ENCODE measurements at regions not wholly inside any gene's neighbourhood (a gene's known extent, or its start where the extent isn't known, plus 50 kb on each side); places are given as distances from the start of the nearest gene placed in this dataset.

GRCh38 chr6:78101387-78101786 lies 448.5 kb downstream of the MEI4 start:
- no peaks in the 10 kb centered on the region for H3K9me3 ChIP-seq (ENCODE audit: insufficient read depth, low read depth, low read length)
- no peaks in the 10 kb centered on the region for H3K27me3 ChIP-seq (ENCODE audit: insufficient read depth, low read length)
- H3K27ac ChIP-seq (ENCODE audit: low read length) = no peak overlapping the region
- no peaks in the 10 kb centered on the region for H3K4me1 ChIP-seq (ENCODE audit: insufficient read depth, low read length)
- H3K4me3 ChIP-seq (ENCODE audit: low read length) = no peak overlapping the region
- H3K36me3 ChIP-seq (ENCODE audit: insufficient read depth, low read depth, low read length) = no peaks in the 10 kb centered on the region
- H3K9ac ChIP-seq (ENCODE audit: low read depth, low read length) = no peak overlapping the region

GRCh38 chr6:78110641-78111040 lies 457.8 kb downstream of the MEI4 start:
- no peak overlapping the region for H3K4me3 ChIP-seq (ENCODE audit: low read length)
- H3K36me3 ChIP-seq (ENCODE audit: insufficient read depth, low read depth, low read length) = no peaks in the 10 kb centered on the region
- H3K9ac ChIP-seq (ENCODE audit: low read depth, low read length) = no peak overlapping the region
- H3K9me3 ChIP-seq (ENCODE audit: insufficient read depth, low read depth, low read length) = no peaks in the 10 kb centered on the region
- no peaks in the 10 kb centered on the region for H3K4me1 ChIP-seq (ENCODE audit: insufficient read depth, low read length)
- no peak overlapping the region for H3K27ac ChIP-seq (ENCODE audit: low read length)
- H3K27me3 ChIP-seq (ENCODE audit: insufficient read depth, low read length) = no peaks in the 10 kb centered on the region

GRCh38 chr6:78117966-78118365 lies 465.1 kb downstream of the MEI4 start:
- H3K27me3 ChIP-seq (ENCODE audit: insufficient read depth, low read length) = no peaks in the 10 kb centered on the region

GRCh38 chr6:78131521-78131920 lies 478.7 kb downstream of the MEI4 start:
- Histone ChIP-seq H3K9ac (ENCODE audit: low read depth, low read length) (no peak overlapping the region), H3K36me3 (ENCODE audit: insufficient read depth, low read depth, low read length) (no peaks in the 10 kb centered on the region), H3K27me3 (ENCODE audit: insufficient read depth, low read length) (no peaks in the 10 kb centered on the region), H3K4me1 (ENCODE audit: insufficient read depth, low read length) (no peaks in the 10 kb centered on the region), H3K4me3 (ENCODE audit: low read length) (no peak overlapping the region), H3K9me3 (ENCODE audit: insufficient read depth, low read depth, low read length) (peaks cover 14% of the 10 kb centered on the region; the same call in 1 of the 2 replicates), H3K27ac (ENCODE audit: low read length) (no peak overlapping the region)

More at GRCh38 chr6:78117966-78118365, 465.1 kb downstream of the MEI4 start:
- Histone ChIP-seq H3K27ac (ENCODE audit: low read length) (no peak overlapping the region), H3K36me3 (ENCODE audit: insufficient read depth, low read depth, low read length) (no peaks in the 10 kb centered on the region), H3K4me3 (ENCODE audit: low read length) (no peak overlapping the region), H3K4me1 (ENCODE audit: insufficient read depth, low read length) (no peaks in the 10 kb centered on the region), H3K9ac (ENCODE audit: low read depth, low read length) (no peak overlapping the region), H3K9me3 (ENCODE audit: insufficient read depth, low read depth, low read length) (no peaks in the 10 kb centered on the region)

GRCh38 chr6:78132671-78133410 lies 480.0 kb downstream of the MEI4 start:
- Histone ChIP-seq H3K9me3 (ENCODE audit: insufficient read depth, low read depth, low read length) (peaks cover 19% of the 10 kb centered on the region; the same call in 1 of the 2 replicates), H3K27ac (ENCODE audit: low read length) (no peak overlapping the region), H3K27me3 (ENCODE audit: insufficient read depth, low read length) (no peaks in the 10 kb centered on the region), H3K4me1 (ENCODE audit: insufficient read depth, low read length) (no peaks in the 10 kb centered on the region), H3K36me3 (ENCODE audit: insufficient read depth, low read depth, low read length) (no peaks in the 10 kb centered on the region), H3K4me3 (ENCODE audit: low read length) (no peak overlapping the region), H3K9ac (ENCODE audit: low read depth, low read length) (no peak overlapping the region)

- peaks cover 5% of the 10 kb centered on the region; the same call in 1 of the 2 replicates for H3K9me3 ChIP-seq (ENCODE audit: insufficient read depth, low read depth, low read length)
- H3K27ac ChIP-seq (ENCODE audit: low read length) = no peak overlapping the region
- H3K27me3 ChIP-seq (ENCODE audit: insufficient read depth, low read length) = no peaks in the 10 kb centered on the region
- no peak overlapping the region for H3K9ac ChIP-seq (ENCODE audit: low read depth, low read length)
- H3K4me3 ChIP-seq (ENCODE audit: low read length) = no peak overlapping the region
- no peaks in the 10 kb centered on the region for H3K4me1 ChIP-seq (ENCODE audit: insufficient read depth, low read length)
- no peaks in the 10 kb centered on the region for H3K36me3 ChIP-seq (ENCODE audit: insufficient read depth, low read depth, low read length)
These were observed 497.6 kb downstream of the MEI4 start for GRCh38 chr6:78150425-78150824.

GRCh38 chr6:78153976-78154375 lies 501.1 kb downstream of the MEI4 start:
- no peaks in the 10 kb centered on the region for H3K4me1 ChIP-seq (ENCODE audit: insufficient read depth, low read length)

GRCh38 chr6:78157606-78158005 lies 504.8 kb downstream of the MEI4 start:
- Histone ChIP-seq H3K36me3 (ENCODE audit: insufficient read depth, low read depth, low read length) (no peaks in the 10 kb centered on the region), H3K9me3 (ENCODE audit: insufficient read depth, low read depth, low read length) (no peaks in the 10 kb centered on the region), H3K4me1 (ENCODE audit: insufficient read depth, low read length) (no peaks in the 10 kb centered on the region), H3K27me3 (ENCODE audit: insufficient read depth, low read length) (no peaks in the 10 kb centered on the region), H3K4me3 (ENCODE audit: low read length) (no peak overlapping the region), H3K9ac (ENCODE audit: low read depth, low read length) (no peak overlapping the region), H3K27ac (ENCODE audit: low read length) (no peak overlapping the region)

More at GRCh38 chr6:78153976-78154375, 501.1 kb downstream of the MEI4 start:
- no peaks in the 10 kb centered on the region for H3K36me3 ChIP-seq (ENCODE audit: insufficient read depth, low read depth, low read length)
- H3K9me3 ChIP-seq (ENCODE audit: insufficient read depth, low read depth, low read length) = no peaks in the 10 kb centered on the region
- H3K27me3 ChIP-seq (ENCODE audit: insufficient read depth, low read length) = no peaks in the 10 kb centered on the region
- H3K4me3 ChIP-seq (ENCODE audit: low read length) = no peak overlapping the region
- H3K9ac ChIP-seq (ENCODE audit: low read depth, low read length) = no peak overlapping the region
- no peak overlapping the region for H3K27ac ChIP-seq (ENCODE audit: low read length)

- Histone ChIP-seq H3K36me3 (ENCODE audit: insufficient read depth, low read depth, low read length) (no peaks in the 10 kb centered on the region), H3K27ac (ENCODE audit: low read length) (no peak overlapping the region), H3K9me3 (ENCODE audit: insufficient read depth, low read depth, low read length) (peaks cover 24% of the 10 kb centered on the region), H3K4me3 (ENCODE audit: low read length) (no peak overlapping the region), H3K4me1 (ENCODE audit: insufficient read depth, low read length) (no peaks in the 10 kb centered on the region), H3K9ac (ENCODE audit: low read depth, low read length) (no peak overlapping the region), H3K27me3 (ENCODE audit: insufficient read depth, low read length) (peaks cover 49% of the 10 kb centered on the region)
These were observed 536.1 kb downstream of the MEI4 start for GRCh38 chr6:78188891-78189290.

GRCh38 chr6:78192057-78192456 lies 539.2 kb downstream of the MEI4 start:
- Histone ChIP-seq H3K27ac (ENCODE audit: low read length) (no peak overlapping the region), H3K9me3 (ENCODE audit: insufficient read depth, low read depth, low read length) (peaks cover 24% of the 10 kb centered on the region), H3K9ac (ENCODE audit: low read depth, low read length) (no peak overlapping the region), H3K4me1 (ENCODE audit: insufficient read depth, low read length) (no peaks in the 10 kb centered on the region), H3K27me3 (ENCODE audit: insufficient read depth, low read length) (peaks cover 75% of the 10 kb centered on the region), H3K36me3 (ENCODE audit: insufficient read depth, low read depth, low read length) (no peaks in the 10 kb centered on the region), H3K4me3 (ENCODE audit: low read length) (no peak overlapping the region)

GRCh38 chr6:78199044-78199443 lies 546.2 kb downstream of the MEI4 start:
- Histone ChIP-seq H3K27ac (ENCODE audit: low read length) (no peak overlapping the region), H3K9me3 (ENCODE audit: insufficient read depth, low read depth, low read length) (no peaks in the 10 kb centered on the region), H3K9ac (ENCODE audit: low read depth, low read length) (no peak overlapping the region), H3K4me3 (ENCODE audit: low read length) (no peak overlapping the region), H3K36me3 (ENCODE audit: insufficient read depth, low read depth, low read length) (no peaks in the 10 kb centered on the region), H3K27me3 (ENCODE audit: insufficient read depth, low read length) (peaks cover 24% of the 10 kb centered on the region), H3K4me1 (ENCODE audit: insufficient read depth, low read length) (no peaks in the 10 kb centered on the region)

- Histone ChIP-seq H3K4me3 (ENCODE audit: low read length) (no peak overlapping the region), H3K9me3 (ENCODE audit: insufficient read depth, low read depth, low read length) (no peaks in the 10 kb centered on the region), H3K27me3 (ENCODE audit: insufficient read depth, low read length) (no peaks in the 10 kb centered on the region), H3K4me1 (ENCODE audit: insufficient read depth, low read length) (no peaks in the 10 kb centered on the region), H3K36me3 (ENCODE audit: insufficient read depth, low read depth, low read length) (no peaks in the 10 kb centered on the region), H3K9ac (ENCODE audit: low read depth, low read length) (no peak overlapping the region), H3K27ac (ENCODE audit: low read length) (no peak overlapping the region)
These were observed 569.4 kb downstream of the MEI4 start for GRCh38 chr6:78222226-78222625.

All from iPS-20b (cell line).